B cell (primary cell): ENCODE measurements at regions not wholly inside any gene's neighbourhood (a gene's known extent, or its start where the extent isn't known, plus 50 kb on each side); places are given as distances from the start of the nearest gene placed in this dataset.

Source experiments
- ATAC-seq: fragments of 200-7000 bp; cut with Tn5 transposase; one replicate; pipeline ENCODE4 v1.10.0; 2021; ENCODE audit warnings: low read depth, mild to moderate bottlenecking, moderate number of reproducible peaks, moderate library complexity
- CTCF ChIA-PET: fragments of 350-600 bp; sonication (Branson Sonifier 250); formaldehyde crosslinking; loops from one replicate; lab custom pipeline; 2021; ENCODE audit warnings: antibody characterized with exemption, inconsistent platforms; lab: Charles Lee
- POLR2A ChIA-PET: fragments of 350-600 bp; sonication (Branson Sonifier 250); formaldehyde crosslinking; loops from one replicate; lab custom pipeline; 2021; ENCODE audit warnings: antibody characterized with exemption; lab: Charles Lee
- DNase-seq: peaks from one replicate; pipeline ENCODE4 v3.0.0; 2013
- H2AFZ ChIP-seq: 2 replicates; pipeline ENCODE4 v1.6.1; 2012; ENCODE audit warnings: mild to moderate bottlenecking, low read depth, low read length; ENCODE audit not compliant: insufficient read depth, poor library complexity, severe bottlenecking
- H3K27ac ChIP-seq, 2 donors: 1 replicate in 1 of 2; 2 replicates in 1 of 2; pipeline ENCODE4 v1.5.1; 2012 to 2013; ENCODE audit warnings: low read length in 2 of 2, mild to moderate bottlenecking in 2 of 2, moderate library complexity in 1 of 2
- H3K27me3 ChIP-seq, 4 experiments: fragments of 200-600 bp in 1 of 4; sonication (generic) in 1 of 4; replicated peaks in 1 of 4; 1 replicate in 2 of 4; 2 replicates in 2 of 4; pipeline versions ENCODE4 v1.6.1 to v1.7.0; 2013 to 2016; ENCODE audit warnings: low read length in 3 of 4, mild to moderate bottlenecking in 2 of 4, mixed read lengths in 1 of 4, moderate library complexity in 1 of 4; ENCODE audit not compliant: insufficient read depth in 4 of 4, control insufficient read depth in 3 of 4; ENCODE audit errors: control extremely low read depth in 1 of 4
- H3K36me3 ChIP-seq, 2 experiments: replicated peaks in 1 of 2; 1 replicate in 1 of 2; 2 replicates in 1 of 2; pipeline versions ENCODE4 v1.6.1 to v1.7.1; 2013; ENCODE audit warnings: low read length in 1 of 2; ENCODE audit not compliant: insufficient read depth in 2 of 2, control insufficient read depth in 1 of 2; ENCODE audit errors: control extremely low read depth in 1 of 2, extremely low read depth in 1 of 2
- H3K4me1 ChIP-seq, 2 donors: fragments of 200-600 bp in 1 of 2; sonication (generic) in 1 of 2; 1 replicate in 1 of 2; 2 replicates in 1 of 2; pipeline versions ENCODE4 v1.5.1 to v1.6.1; 2013 to 2017; ENCODE audit warnings: low read length in 2 of 2; ENCODE audit not compliant: control insufficient read depth in 2 of 2, insufficient read depth in 2 of 2
- H3K4me2 ChIP-seq: replicated peaks from 2 replicates; pipeline ENCODE3; 2012; ENCODE audit warnings: mild to moderate bottlenecking, low read depth, low read length; ENCODE audit not compliant: poor library complexity, severe bottlenecking
- H3K4me3 ChIP-seq, 5 experiments: fragments of 200-600 bp in 1 of 5; sonication (generic) in 1 of 5; 1 replicate in 3 of 5; 2 replicates in 2 of 5; pipeline versions ENCODE4 v1.5.1 to v1.7.0; 2011 to 2016; ENCODE audit warnings: low read length in 4 of 5, mild to moderate bottlenecking in 4 of 5, low read depth in 2 of 5, control low read depth in 1 of 5, moderate library complexity in 1 of 5; ENCODE audit not compliant: insufficient read depth in 1 of 5; ENCODE audit errors: control extremely low read depth in 1 of 5, extremely low read depth in 1 of 5
- H3K79me2 ChIP-seq: fragments of 200-600 bp; sonication (generic); one replicate; pipeline ENCODE4 v1.6.0; 2016; ENCODE audit warnings: low read length; ENCODE audit not compliant: control insufficient read depth, insufficient read depth
- H3K9ac ChIP-seq: fragments of 200-600 bp; sonication (generic); 2 replicates; pipeline ENCODE4 v1.6.1; 2017; ENCODE audit warnings: mild to moderate bottlenecking, low read length, moderate library complexity
- H3K9me3 ChIP-seq, 3 donors: one replicate each; pipeline versions ENCODE4 v1.6.1 to v1.7.1; 2013; ENCODE audit warnings: low read length in 2 of 3; ENCODE audit not compliant: control insufficient read depth in 2 of 3, insufficient read depth in 1 of 3; ENCODE audit errors: control extremely low read depth in 1 of 3
- H4K20me1 ChIP-seq: 2 replicates; pipeline ENCODE4 v1.6.0; 2012; ENCODE audit warnings: mild to moderate bottlenecking, low read length; ENCODE audit not compliant: insufficient read depth, control insufficient read depth, poor library complexity, severe bottlenecking
- H3K27ac Mint-ChIP-seq: one replicate; pipeline ENCODE4 v1.8.0; 2021; ENCODE audit warnings: mixed read lengths
- H3K27me3 Mint-ChIP-seq: one replicate; pipeline ENCODE4 v1.8.0; 2021; ENCODE audit warnings: mixed read lengths
- H3K4me1 Mint-ChIP-seq: one replicate; pipeline ENCODE4 v1.8.0; 2021; ENCODE audit warnings: mixed read lengths
- H3K4me3 Mint-ChIP-seq: one replicate; pipeline ENCODE4 v1.8.0; 2021; ENCODE audit warnings: mixed read lengths
- H3K9me3 Mint-ChIP-seq: one replicate; pipeline ENCODE4 v1.8.0; 2022; ENCODE audit warnings: mixed read lengths; ENCODE audit not compliant: insufficient read depth
- EZH2 ChIP-seq: IDR thresholded peaks from 2 replicates; pipeline ENCODE4 v1.6.1; 2012; ENCODE audit warnings: borderline replicate concordance, low read depth, mild to moderate bottlenecking, moderate library complexity, low read length; ENCODE audit not compliant: insufficient read depth, poor library complexity, severe bottlenecking
- WGBS: methylation state at CpG from one replicate; pipeline ENCODE4 v1.1.5; 2013; ENCODE audit warnings: missing lambda C conversion rate; ENCODE audit not compliant: insufficient coverage; 5-methylcytosine and 5-hydroxymethylcytosine counted together
- intact Hi-C: fragments of 100-400 bp; cut with micrococcal nuclease; formaldehyde crosslinking; loops from one replicate; pipeline ENCODE4 v1.10.0; 2022
- TF ChIP-seq, protein P1 (sequence below): fragments of 200-600 bp; IDR thresholded peaks from one replicate; pipeline ENCODE4 v1.8.0; 2022; ENCODE audit warnings: antibody characterized with exemption, mild to moderate bottlenecking

- H3K9me3 Mint-ChIP-seq = no peaks in the 10 kb centered on the region
- 82% methylated on average over 4 of the region's 4 CpGs for WGBS
- H3K4me3 Mint-ChIP-seq = no peak overlapping the region
- H3K4me3 ChIP-seq = no peak overlapping the region
- no peaks in the 10 kb centered on the region for H3K27me3 Mint-ChIP-seq
- no peaks in the 10 kb centered on the region for H3K4me1 ChIP-seq
- peaks cover 0 to 2% (median 0%) of the 10 kb centered on the region in 4 experiments for H3K27me3 ChIP-seq
- H2AFZ ChIP-seq = no peak overlapping the region
- ATAC-seq (no peak), DNase-seq (no peak)
- H3K4me2 ChIP-seq = no peak overlapping the region
- no peaks in the 10 kb centered on the region for H4K20me1 ChIP-seq
- H3K9ac ChIP-seq = no peak overlapping the region
- no peaks in the 10 kb centered on the region for H3K36me3 ChIP-seq
- H3K9me3 ChIP-seq = no peaks in the 10 kb centered on the region
- H3K27ac ChIP-seq = no peak overlapping the region
- no peak overlapping the region for H3K27ac Mint-ChIP-seq
- ChIA-PET POLR2A (no interaction called here), CTCF (no interaction called here)
- no peak for TF ChIP-seq EZH2
- TF ChIP-seq, protein P1, sequence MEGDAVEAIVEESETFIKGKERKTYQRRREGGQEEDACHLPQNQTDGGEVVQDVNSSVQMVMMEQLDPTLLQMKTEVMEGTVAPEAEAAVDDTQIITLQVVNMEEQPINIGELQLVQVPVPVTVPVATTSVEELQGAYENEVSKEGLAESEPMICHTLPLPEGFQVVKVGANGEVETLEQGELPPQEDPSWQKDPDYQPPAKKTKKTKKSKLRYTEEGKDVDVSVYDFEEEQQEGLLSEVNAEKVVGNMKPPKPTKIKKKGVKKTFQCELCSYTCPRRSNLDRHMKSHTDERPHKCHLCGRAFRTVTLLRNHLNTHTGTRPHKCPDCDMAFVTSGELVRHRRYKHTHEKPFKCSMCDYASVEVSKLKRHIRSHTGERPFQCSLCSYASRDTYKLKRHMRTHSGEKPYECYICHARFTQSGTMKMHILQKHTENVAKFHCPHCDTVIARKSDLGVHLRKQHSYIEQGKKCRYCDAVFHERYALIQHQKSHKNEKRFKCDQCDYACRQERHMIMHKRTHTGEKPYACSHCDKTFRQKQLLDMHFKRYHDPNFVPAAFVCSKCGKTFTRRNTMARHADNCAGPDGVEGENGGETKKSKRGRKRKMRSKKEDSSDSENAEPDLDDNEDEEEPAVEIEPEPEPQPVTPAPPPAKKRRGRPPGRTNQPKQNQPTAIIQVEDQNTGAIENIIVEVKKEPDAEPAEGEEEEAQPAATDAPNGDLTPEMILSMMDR = no peak
- H3K4me1 Mint-ChIP-seq = no peaks in the 10 kb centered on the region
- H3K79me2 ChIP-seq = no peaks in the 10 kb centered on the region
- intact Hi-C loops = no loop called here
Measured at GRCh38 chr15:39177561-39177960, 403.3 kb upstream of the THBS1 start.

DNA sequence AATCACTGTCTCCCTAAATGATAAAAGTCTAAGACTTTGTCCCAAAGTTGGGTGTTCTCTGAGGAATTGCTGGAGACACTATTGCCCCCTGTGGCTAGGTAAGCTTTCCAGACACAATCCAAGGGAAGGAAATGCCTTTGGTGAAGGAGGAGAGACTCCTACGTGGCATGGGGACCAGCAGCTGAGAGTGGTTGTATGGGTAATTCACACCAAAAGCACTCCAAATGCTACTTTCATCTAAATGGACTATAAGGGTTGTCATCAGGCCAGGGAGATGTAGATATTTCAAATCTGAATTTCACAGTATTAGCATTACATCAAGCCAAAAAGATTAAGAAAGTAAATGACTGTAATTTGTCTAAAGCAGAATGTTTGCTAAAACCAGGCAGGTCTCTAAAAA lies 400.8 kb upstream of the THBS1 start:
- H3K9me3 Mint-ChIP-seq = no peaks in the 10 kb centered on the region
- TF ChIP-seq, protein P1 = no peak
- TF ChIP-seq EZH2 = no peak
- H3K27me3 Mint-ChIP-seq = no peaks in the 10 kb centered on the region
- ChIA-PET CTCF (no interaction called here), POLR2A (no interaction called here)
- H3K4me2 ChIP-seq = no peak overlapping the region
- intact Hi-C loops = no loop called here
- H3K27me3 ChIP-seq = no peaks in the 10 kb centered on the region
- H2AFZ ChIP-seq = no peak overlapping the region
- no CpG with 5 or more reads among the region's 1 CpG for WGBS
- no peaks in the 10 kb centered on the region for H3K79me2 ChIP-seq
- no peak overlapping the region for H3K4me3 ChIP-seq
- DNase-seq (no peak), ATAC-seq (no peak)
- no peaks in the 10 kb centered on the region for H3K36me3 ChIP-seq
- H4K20me1 ChIP-seq = no peaks in the 10 kb centered on the region
- H3K9me3 ChIP-seq = no peaks in the 10 kb centered on the region
- no peak overlapping the region for H3K9ac ChIP-seq
- H3K4me1 Mint-ChIP-seq = no peaks in the 10 kb centered on the region
- H3K27ac ChIP-seq = no peak overlapping the region
- no peaks in the 10 kb centered on the region for H3K4me1 ChIP-seq
- no peak overlapping the region for H3K27ac Mint-ChIP-seq
- no peak overlapping the region for H3K4me3 Mint-ChIP-seq
